GM10266 (cell line): ENCODE measurements at regions not wholly inside any gene's neighbourhood (a gene's known extent, or its start where the extent isn't known, plus 50 kb on each side); places are given as distances from the start of the nearest gene placed in this dataset.
"Not testable (repeated sequence)": the region's sequence is repeated elsewhere in the genome, so short reads cannot be mapped to it uniquely, and the experiment has no call there.

Experiments
- DNase-seq: peaks from one replicate; pipeline ENCODE4 v3.0.0; 2012; ENCODE audit errors: extremely low spot score
- TF ChIP-seq, protein P1 (sequence below): IDR thresholded peaks from 2 replicates; pipeline ENCODE4 v1.5.1; 2012; ENCODE audit warnings: mild to moderate bottlenecking, low read depth; ENCODE audit not compliant: control insufficient read depth, insufficient read depth; ENCODE audit errors: missing control alignments

DNA sequence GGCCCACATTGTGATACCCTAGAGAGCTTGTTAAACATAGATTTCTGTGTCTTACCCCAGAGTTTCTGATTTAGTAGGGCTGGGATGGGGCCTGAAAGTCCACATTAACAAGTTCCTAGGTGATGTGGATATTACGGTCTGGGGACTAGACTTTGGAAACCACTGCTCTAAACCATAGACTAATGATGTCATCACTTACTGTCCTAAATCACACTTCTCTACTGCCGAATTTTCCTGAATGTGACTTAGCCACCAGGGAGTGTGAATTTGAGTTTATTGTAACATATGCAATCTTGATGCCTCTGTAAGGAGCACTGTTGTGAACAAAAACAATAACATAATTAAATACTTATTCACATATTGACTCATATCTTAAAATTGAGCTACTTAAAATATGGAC is 165.6 kb downstream of the BTBD3 start:
- TF ChIP-seq, protein P1, sequence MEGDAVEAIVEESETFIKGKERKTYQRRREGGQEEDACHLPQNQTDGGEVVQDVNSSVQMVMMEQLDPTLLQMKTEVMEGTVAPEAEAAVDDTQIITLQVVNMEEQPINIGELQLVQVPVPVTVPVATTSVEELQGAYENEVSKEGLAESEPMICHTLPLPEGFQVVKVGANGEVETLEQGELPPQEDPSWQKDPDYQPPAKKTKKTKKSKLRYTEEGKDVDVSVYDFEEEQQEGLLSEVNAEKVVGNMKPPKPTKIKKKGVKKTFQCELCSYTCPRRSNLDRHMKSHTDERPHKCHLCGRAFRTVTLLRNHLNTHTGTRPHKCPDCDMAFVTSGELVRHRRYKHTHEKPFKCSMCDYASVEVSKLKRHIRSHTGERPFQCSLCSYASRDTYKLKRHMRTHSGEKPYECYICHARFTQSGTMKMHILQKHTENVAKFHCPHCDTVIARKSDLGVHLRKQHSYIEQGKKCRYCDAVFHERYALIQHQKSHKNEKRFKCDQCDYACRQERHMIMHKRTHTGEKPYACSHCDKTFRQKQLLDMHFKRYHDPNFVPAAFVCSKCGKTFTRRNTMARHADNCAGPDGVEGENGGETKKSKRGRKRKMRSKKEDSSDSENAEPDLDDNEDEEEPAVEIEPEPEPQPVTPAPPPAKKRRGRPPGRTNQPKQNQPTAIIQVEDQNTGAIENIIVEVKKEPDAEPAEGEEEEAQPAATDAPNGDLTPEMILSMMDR = no peak

DNA sequence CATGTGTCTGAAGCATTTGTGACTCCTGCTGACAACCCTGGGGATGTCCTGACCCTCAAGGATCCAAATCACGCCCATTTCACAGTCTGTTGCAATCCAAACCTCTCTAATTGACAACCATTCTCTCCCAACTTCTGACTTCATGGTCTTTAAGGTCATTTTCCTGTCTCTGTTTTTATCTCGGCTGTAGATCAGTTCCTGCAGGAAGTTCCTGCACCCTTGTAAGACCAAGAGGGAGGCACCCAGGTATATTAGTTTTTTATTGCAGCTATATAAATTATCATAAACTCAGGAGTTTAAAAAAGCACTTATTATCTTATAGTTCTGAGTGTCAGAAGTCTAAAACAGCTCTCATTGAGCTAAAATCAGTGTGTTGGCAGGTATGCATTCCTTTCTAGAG is 166.8 kb downstream of the BTBD3 start:
- no peak for DNase-seq

More for the DNA sequence above, 165.6 kb downstream of the BTBD3 start:
- DNase-seq = no peak

DNA sequence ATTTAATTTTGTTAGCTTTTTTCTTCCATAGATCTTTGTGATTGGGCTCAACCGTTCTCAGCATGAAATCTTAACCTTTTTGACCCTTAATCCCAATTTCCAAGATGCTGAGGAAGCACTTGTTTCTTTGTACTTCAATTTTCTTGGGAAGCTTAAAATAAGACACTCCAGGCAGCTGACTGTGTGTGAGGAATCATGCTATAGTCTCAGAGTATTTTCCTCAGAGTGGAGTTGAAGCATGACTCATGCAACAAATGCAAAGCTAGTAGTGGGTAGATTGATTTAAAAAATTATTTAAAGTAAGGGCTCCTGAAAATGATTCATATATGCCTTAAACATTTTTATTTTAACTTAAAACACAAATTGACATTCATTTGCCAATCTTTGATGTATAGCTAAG is 168.7 kb downstream of the BTBD3 start:
- DNase-seq = no peak
- TF ChIP-seq, protein P1 = no peak

More for the DNA sequence above, 166.8 kb downstream of the BTBD3 start:
- TF ChIP-seq, protein P1 = no peak

DNA sequence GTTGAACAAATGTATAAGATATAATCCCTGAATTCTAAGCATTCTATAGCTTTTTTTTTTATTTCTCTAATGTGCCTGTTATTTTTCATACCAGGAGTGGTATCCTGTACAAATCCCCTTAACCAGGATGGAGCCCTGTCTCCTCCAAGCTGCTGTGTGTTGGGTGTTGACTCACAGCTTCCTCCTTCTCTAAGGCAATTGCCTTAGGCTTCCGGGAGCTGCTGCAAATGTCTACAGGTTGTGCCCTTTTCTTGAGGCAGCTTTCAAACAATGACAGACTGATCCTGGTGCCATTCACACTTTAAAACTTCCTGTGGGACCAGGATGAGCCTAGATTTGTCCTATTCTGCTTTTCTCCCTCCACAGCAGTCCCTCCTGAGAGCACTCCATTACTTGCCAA is 173.2 kb downstream of the BTBD3 start:
- TF ChIP-seq, protein P1 = no peak
- no peak for DNase-seq

DNA sequence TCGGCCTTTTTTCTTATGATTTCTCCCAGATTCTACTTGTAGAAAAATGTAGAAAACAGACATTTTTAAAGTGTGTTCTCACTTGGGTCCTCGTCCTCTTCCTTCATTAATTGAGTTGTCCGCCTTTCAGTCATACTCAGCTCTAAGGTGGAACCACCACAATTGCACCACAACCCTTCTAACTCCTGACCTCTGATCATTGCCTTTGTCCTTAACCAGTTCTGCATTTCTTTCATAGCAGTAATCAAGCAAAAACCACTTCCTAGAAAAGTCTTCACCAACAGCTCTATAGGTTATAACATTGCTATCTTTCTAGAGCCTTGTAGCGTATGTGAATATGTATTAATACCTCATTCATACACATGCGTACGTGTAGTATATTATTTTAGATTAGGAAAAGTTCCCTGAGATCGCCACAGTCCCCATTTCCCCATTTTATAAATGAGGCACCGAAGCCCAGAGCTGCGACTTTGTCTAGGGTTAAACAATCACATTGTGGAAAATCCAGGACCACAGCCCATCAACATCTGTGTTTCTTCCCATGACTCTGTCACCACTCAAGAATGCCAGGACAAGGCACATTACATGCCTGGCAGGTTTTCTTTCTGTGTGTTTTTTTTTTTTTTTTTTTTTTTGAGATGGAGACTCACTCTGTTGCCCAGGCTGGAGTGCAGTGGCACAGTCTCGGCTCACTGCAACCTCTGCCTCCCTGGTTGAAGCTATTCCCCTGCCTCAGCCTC is 175.5 kb downstream of the BTBD3 start:
- no peak for DNase-seq
- TF ChIP-seq, protein P1 = no peak

GRCh38 chr20:12093797-12094190 is 176.1 kb downstream of the BTBD3 start:
- not testable (repeated sequence) for DNase-seq

- no peak for DNase-seq
- TF ChIP-seq, protein P1 = no peak
Observed at GRCh38 chr20:12095180-12095920, 177.7 kb downstream of the BTBD3 start.
